CD4-positive, alpha-beta T cell (primary cell): ENCODE measurements at regions not wholly inside any gene's neighbourhood (a gene's known extent, or its start where the extent isn't known, plus 50 kb on each side); places are given as distances from the start of the nearest gene placed in this dataset.

Experiments used
- ATAC-seq: fragments of 200-7000 bp; cut with Tn5 transposase; one replicate; pipeline ENCODE4 v1.10.0; 2022; ENCODE audit warnings: mild to moderate bottlenecking; ENCODE audit not compliant: poor library complexity
- CTCF ChIA-PET: fragments of 350-600 bp; sonication (Branson Sonifier 250); formaldehyde crosslinking; loops from one replicate; lab custom pipeline; 2021; ENCODE audit warnings: antibody characterized with exemption, inconsistent platforms; lab: Charles Lee
- POLR2A ChIA-PET: fragments of 350-600 bp; sonication (Branson Sonifier 250); formaldehyde crosslinking; loops from one replicate; lab custom pipeline; 2021; ENCODE audit warnings: antibody characterized with exemption, inconsistent platforms; lab: Charles Lee
- DNase-seq, 14 experiments: peaks; one replicate each; pipeline ENCODE4 v3.0.0-alpha.2; 2013 to 2020; ENCODE audit warnings: mixed read lengths in 2 of 14
- H3K27ac ChIP-seq, 2 donors: one replicate each; pipeline versions ENCODE4 v1.5.1 to v1.7.0; 2013; ENCODE audit warnings: low read length in 2 of 2, low read depth in 1 of 2, mild to moderate bottlenecking in 1 of 2
- H3K27me3 ChIP-seq, 2 experiments: 1 replicate in 1 of 2; 2 replicates in 1 of 2; pipeline versions ENCODE4 v1.6.1 to v1.7.0; 2013; ENCODE audit warnings: low read length in 2 of 2, control low read depth in 1 of 2, mild to moderate bottlenecking in 1 of 2, moderate library complexity in 1 of 2; ENCODE audit not compliant: insufficient read depth in 2 of 2, control insufficient read depth in 1 of 2
- H3K36me3 ChIP-seq: one replicate; pipeline ENCODE4 v1.6.1; 2013; ENCODE audit warnings: low read length, control low read depth; ENCODE audit not compliant: insufficient read depth
- H3K4me1 ChIP-seq: one replicate; pipeline ENCODE4 v1.6.1; 2013; ENCODE audit warnings: low read length, control low read depth; ENCODE audit not compliant: insufficient read depth
- H3K4me3 ChIP-seq: one replicate; pipeline ENCODE4 v1.5.1; 2013; ENCODE audit warnings: mild to moderate bottlenecking, low read length, moderate library complexity
- H3K9me3 ChIP-seq, 2 experiments: 1 replicate in 1 of 2; 2 replicates in 1 of 2; pipeline versions ENCODE4 v1.6.1 to v1.7.0; 2013; ENCODE audit warnings: low read length in 2 of 2, mild to moderate bottlenecking in 2 of 2, control low read depth in 1 of 2, moderate library complexity in 1 of 2; ENCODE audit not compliant: control insufficient read depth in 1 of 2, insufficient read depth in 1 of 2
- H3K27ac Mint-ChIP-seq: one replicate; pipeline ENCODE4 v1.8.0; 2020; ENCODE audit warnings: mixed read lengths
- H3K27me3 Mint-ChIP-seq: one replicate; pipeline ENCODE4 v1.8.0; 2021; ENCODE audit warnings: mixed read lengths
- H3K36me3 Mint-ChIP-seq: one replicate; pipeline ENCODE4 v1.8.0; 2021; ENCODE audit warnings: low read depth, mixed read lengths
- H3K4me1 Mint-ChIP-seq: one replicate; pipeline ENCODE4 v1.8.0; 2021; ENCODE audit warnings: low read depth, mixed read lengths
- H3K4me3 Mint-ChIP-seq: one replicate; pipeline ENCODE4 v1.8.0; 2020; ENCODE audit warnings: mild to moderate bottlenecking, mixed read lengths
- H3K9me3 Mint-ChIP-seq: one replicate; pipeline ENCODE4 v1.8.0; 2020; ENCODE audit warnings: mixed read lengths
- CTCF ChIP-seq: fragments of 200-600 bp; IDR thresholded peaks from one replicate; pipeline ENCODE4 v1.8.0; 2022; ENCODE audit warnings: antibody characterized with exemption, mild to moderate bottlenecking
- intact Hi-C, 2 experiments: fragments of 100-400 bp; cut with DNase I in 1 of 2; cut with micrococcal nuclease in 1 of 2; formaldehyde crosslinking; loops; one replicate each; pipeline versions ENCODE4 v1.15.1 to v1.9.0; 2023 to 2025; cut with DNase I, micrococcal nuclease

GRCh38 chr3:127422663-127423375 lies 135.0 kb upstream of the PRR20G start:
- H3K4me3 ChIP-seq, result no peak overlapping the region
- intact Hi-C loops, result no loop called here
- ChIA-PET POLR2A (no interaction called here), CTCF (no interaction called here)
- H3K27me3 ChIP-seq, result peaks cover 16 to 37% of the 10 kb centered on the region in 2 experiments
- Mint-ChIP-seq H3K4me1 (no peaks in the 10 kb centered on the region), H3K9me3 (no peaks in the 10 kb centered on the region), H3K36me3 (no peaks in the 10 kb centered on the region), H3K27ac (no peak overlapping the region), H3K27me3 (peaks cover 66% of the 10 kb centered on the region), H3K4me3 (no peak overlapping the region)
- H3K27ac ChIP-seq, result no peak overlapping the region
- H3K4me1 ChIP-seq, result no peaks in the 10 kb centered on the region
- TF ChIP-seq CTCF, result no peak
- H3K9me3 ChIP-seq, result peaks cover 0 to 6% of the 10 kb centered on the region in 2 experiments
- no peaks in the 10 kb centered on the region for H3K36me3 ChIP-seq
- DNase-seq (no peak), ATAC-seq (no peak)

- Mint-ChIP-seq H3K4me1 (no peaks in the 10 kb centered on the region), H3K27ac (no peak overlapping the region), H3K36me3 (no peaks in the 10 kb centered on the region), H3K9me3 (no peaks in the 10 kb centered on the region), H3K27me3 (peaks cover 66% of the 10 kb centered on the region), H3K4me3 (no peak overlapping the region)
- ChIA-PET CTCF (no interaction called here), POLR2A (no interaction called here)
- TF ChIP-seq CTCF, result no peak
- intact Hi-C loops, result no loop called here
- H3K4me3 ChIP-seq, result no peak overlapping the region
- peaks cover 9 to 42% of the 10 kb centered on the region in 2 experiments for H3K27me3 ChIP-seq
- no peaks in the 10 kb centered on the region for H3K36me3 ChIP-seq
- H3K4me1 ChIP-seq, result no peaks in the 10 kb centered on the region
- ATAC-seq, result no peak
- H3K9me3 ChIP-seq, result peaks cover 0 to 6% of the 10 kb centered on the region in 2 experiments
- DNase-seq, result no peak
- H3K27ac ChIP-seq, result no peak overlapping the region
Measured at GRCh38 chr3:127421943-127422662, 134.3 kb upstream of the PRR20G start.

GRCh38 chr3:127420829-127421228 lies 133.0 kb upstream of the PRR20G start:
- peaks cover 71% of the 10 kb centered on the region for H3K27me3 Mint-ChIP-seq
- H3K4me3 Mint-ChIP-seq, result no peak overlapping the region
- intact Hi-C loops, result no loop called here
- POLR2A ChIA-PET, result no interaction called here
- ATAC-seq (no peak), DNase-seq (no peak)
- CTCF ChIA-PET, result no interaction called here
- H3K27ac Mint-ChIP-seq, result no peak overlapping the region
- H3K4me1 ChIP-seq, result no peaks in the 10 kb centered on the region
- H3K36me3 Mint-ChIP-seq, result no peaks in the 10 kb centered on the region
- H3K27ac ChIP-seq, result no peak overlapping the region
- no peak for TF ChIP-seq CTCF
- H3K4me3 ChIP-seq, result no peak overlapping the region
- no peaks in the 10 kb centered on the region for H3K36me3 ChIP-seq
- no peaks in the 10 kb centered on the region for H3K9me3 ChIP-seq
- H3K4me1 Mint-ChIP-seq, result no peaks in the 10 kb centered on the region
- H3K9me3 Mint-ChIP-seq, result no peaks in the 10 kb centered on the region
- H3K27me3 ChIP-seq, result peaks cover 8 to 48% of the 10 kb centered on the region in 2 experiments
